ENCODE measurements at regions not wholly inside any gene's neighbourhood (a gene's known extent, or its start where the extent isn't known, plus 50 kb on each side); places are given as distances from the start of the nearest gene placed in this dataset.

GRCh38 chr6:56324396-56324795 is 77.0 kb upstream of the COL21A1 start:
- H3K27ac Mint-ChIP-seq, result no peak overlapping the region
- H3K9me3 Mint-ChIP-seq, result no peaks in the 10 kb centered on the region
- peaks cover 6% of the 10 kb centered on the region for H3K27me3 Mint-ChIP-seq
- no peaks in the 10 kb centered on the region for H3K36me3 Mint-ChIP-seq (ENCODE audit: low read depth)
- no peaks in the 10 kb centered on the region for H3K4me1 Mint-ChIP-seq
- H3K4me3 Mint-ChIP-seq, result no peak overlapping the region
- ChIA-PET POLR2A (no interaction called here), CTCF (no interaction called here)
- DNase-seq, result no peak

- ChIA-PET POLR2A (no interaction called here), CTCF (no interaction called here)
- Mint-ChIP-seq H3K4me1 (no peaks in the 10 kb centered on the region), H3K27me3 (peaks cover 1% of the 10 kb centered on the region), H3K9me3 (no peaks in the 10 kb centered on the region), H3K36me3 (ENCODE audit: low read depth) (no peaks in the 10 kb centered on the region), H3K4me3 (no peak overlapping the region), H3K27ac (no peak overlapping the region)
- no peak for DNase-seq
Observed at GRCh38 chr6:56318851-56319250, 71.5 kb upstream of the COL21A1 start.

- POLR2A ChIA-PET, result no interaction called here
- Mint-ChIP-seq H3K27me3 (no peaks in the 10 kb centered on the region), H3K4me1 (no peaks in the 10 kb centered on the region), H3K4me3 (no peak overlapping the region), H3K36me3 (ENCODE audit: low read depth) (no peaks in the 10 kb centered on the region), H3K9me3 (no peaks in the 10 kb centered on the region), H3K27ac (no peak overlapping the region)
- DNase-seq, result peak; percentile 8
- CTCF ChIA-PET, result interaction anchor here (0.5 to 0.6 kb wide), 2 partner anchors 35 to 345 kb away, joined by 3 to 5 read pairs; no protein-coding TSS in a partner anchor
Observed at GRCh38 chr6:56314683-56315523, 67.5 kb upstream of the COL21A1 start.

- Mint-ChIP-seq H3K4me1 (no peaks in the 10 kb centered on the region), H3K4me3 (no peak overlapping the region), H3K36me3 (ENCODE audit: low read depth) (no peaks in the 10 kb centered on the region), H3K27me3 (no peaks in the 10 kb centered on the region), H3K27ac (no peak overlapping the region), H3K9me3 (no peaks in the 10 kb centered on the region)
- DNase-seq, result no peak
- ChIA-PET POLR2A (no interaction called here), CTCF (no interaction called here)
Observed at GRCh38 chr6:56311533-56312448, 64.4 kb upstream of the COL21A1 start.

- Mint-ChIP-seq H3K9me3 (no peaks in the 10 kb centered on the region), H3K27ac (no peak overlapping the region), H3K4me3 (no peak overlapping the region), H3K4me1 (no peaks in the 10 kb centered on the region), H3K36me3 (ENCODE audit: low read depth) (no peaks in the 10 kb centered on the region), H3K27me3 (no peaks in the 10 kb centered on the region)
- DNase-seq, result no peak
- ChIA-PET CTCF (no interaction called here), POLR2A (no interaction called here)
Observed at GRCh38 chr6:56311061-56311460, 63.7 kb upstream of the COL21A1 start.

- Mint-ChIP-seq H3K4me3 (no peak overlapping the region), H3K4me1 (no peaks in the 10 kb centered on the region), H3K9me3 (no peaks in the 10 kb centered on the region), H3K27me3 (no peaks in the 10 kb centered on the region), H3K36me3 (ENCODE audit: low read depth) (no peaks in the 10 kb centered on the region), H3K27ac (no peak overlapping the region)
- ChIA-PET POLR2A (no interaction called here), CTCF (no interaction called here)
- no peak for DNase-seq
Observed at GRCh38 chr6:56310241-56310640, 62.9 kb upstream of the COL21A1 start.

GRCh38 chr6:56299916-56300315 is 52.5 kb upstream of the COL21A1 start:
- H3K4me1 Mint-ChIP-seq, result no peaks in the 10 kb centered on the region
- no peaks in the 10 kb centered on the region for H3K27me3 Mint-ChIP-seq
- CTCF ChIA-PET, result no interaction called here
- DNase-seq, result no peak
- H3K27ac Mint-ChIP-seq, result no peak overlapping the region
- H3K36me3 Mint-ChIP-seq (ENCODE audit: low read depth), result no peaks in the 10 kb centered on the region
- no peaks in the 10 kb centered on the region for H3K9me3 Mint-ChIP-seq
- H3K4me3 Mint-ChIP-seq, result no peak overlapping the region
- POLR2A ChIA-PET, result no interaction called here

- no peaks in the 10 kb centered on the region for H3K27me3 Mint-ChIP-seq
- no peak overlapping the region for H3K4me3 Mint-ChIP-seq
- H3K4me1 Mint-ChIP-seq, result no peaks in the 10 kb centered on the region
- H3K9me3 Mint-ChIP-seq, result no peaks in the 10 kb centered on the region
- CTCF ChIA-PET, result no interaction called here
- DNase-seq, result no peak
- POLR2A ChIA-PET, result no interaction called here
- no peak overlapping the region for H3K27ac Mint-ChIP-seq
- H3K36me3 Mint-ChIP-seq (ENCODE audit: low read depth), result no peaks in the 10 kb centered on the region
Observed at GRCh38 chr6:56297022-56297989, 49.9 kb upstream of the COL21A1 start.

All from activated CD4-positive, alpha-beta T cell treated with anti-CD3 and anti-CD28 coated beads, Interleukin-2, amount 10 ng/mL, durations not matched to agents 7 days and 5 days (primary cell).